DOHH2 (cell line): ENCODE measurements at regions not wholly inside any gene's neighbourhood (a gene's known extent, or its start where the extent isn't known, plus 50 kb on each side); places are given as distances from the start of the nearest gene placed in this dataset.

Source experiments
- H3F3A ChIP-seq: fragments of 200-600 bp; sonication (generic), shearing (Covaris generic); 2 replicates; pipeline ENCODE4 v1.6.0; 2016; ENCODE audit warnings: antibody characterized with exemption, mild to moderate bottlenecking; ENCODE audit not compliant: control insufficient read depth, insufficient read depth
- H3K27ac ChIP-seq: fragments of 200-600 bp; sonication (generic); 2 replicates; pipeline ENCODE4 v1.5.1; 2014; ENCODE audit warnings: low read depth, mild to moderate bottlenecking, low read length, moderate library complexity
- H3K27me3 ChIP-seq: fragments of 200-600 bp; sonication (generic); 2 replicates; pipeline ENCODE4 v1.6.1; 2014; ENCODE audit warnings: mild to moderate bottlenecking, low read length, mixed read lengths; ENCODE audit not compliant: control insufficient read depth
- H3K36me3 ChIP-seq: fragments of 200-600 bp; sonication (generic); 2 replicates; pipeline ENCODE4 v1.6.1; 2014; ENCODE audit warnings: mild to moderate bottlenecking, low read length, moderate library complexity, mixed read lengths; ENCODE audit not compliant: control insufficient read depth
- H3K4me1 ChIP-seq: fragments of 200-600 bp; sonication (generic); 2 replicates; pipeline ENCODE4 v1.6.1; 2014; ENCODE audit warnings: mild to moderate bottlenecking, low read length, mixed read lengths; ENCODE audit not compliant: control insufficient read depth
- H3K4me2 ChIP-seq: fragments of 200-600 bp; sonication (generic); 2 replicates; pipeline ENCODE4 v1.6.0; 2014; ENCODE audit warnings: mild to moderate bottlenecking, low read length, moderate library complexity
- H3K4me3 ChIP-seq: fragments of 200-600 bp; sonication (generic); 2 replicates; pipeline ENCODE4 v1.5.1; 2014; ENCODE audit warnings: mild to moderate bottlenecking, low read length, mixed read lengths
- H3K79me2 ChIP-seq: fragments of 200-600 bp; sonication (generic); 2 replicates; pipeline ENCODE4 v1.6.1; 2014; ENCODE audit warnings: mild to moderate bottlenecking, low read length, mixed read lengths; ENCODE audit not compliant: control insufficient read depth
- H3K9me2 ChIP-seq: fragments of 200-600 bp; sonication (generic); replicated peaks from 2 replicates; pipeline ENCODE4 v1.6.1; 2014; ENCODE audit warnings: mild to moderate bottlenecking, low read length, mixed read lengths; ENCODE audit not compliant: control insufficient read depth
- H3K9me3 ChIP-seq: fragments of 200-600 bp; sonication (generic); 2 replicates; pipeline ENCODE4 v1.6.1; 2014; ENCODE audit warnings: antibody characterized with exemption, low read length, mixed read lengths; ENCODE audit not compliant: control insufficient read depth, insufficient read depth
- H4K20me1 ChIP-seq: fragments of 200-600 bp; sonication (generic); 2 replicates; pipeline ENCODE4 v1.6.0; 2014; ENCODE audit warnings: low read depth, mild to moderate bottlenecking, antibody characterized with exemption, low read length, moderate library complexity; ENCODE audit not compliant: control insufficient read depth, insufficient read depth
- CTCF ChIP-seq: fragments of 200-600 bp; sonication (generic); IDR thresholded peaks from one replicate; pipeline ENCODE4 v1.5.1; 2014; ENCODE audit warnings: antibody characterized with exemption, mild to moderate bottlenecking, low read depth, low read length; ENCODE audit not compliant: poor library complexity, severe bottlenecking
- EZH2phosphoT487 ChIP-seq: fragments of 200-600 bp; sonication (generic); IDR thresholded peaks from 2 replicates; pipeline ENCODE4 v1.6.1; 2017; ENCODE audit warnings: borderline replicate concordance, mild to moderate bottlenecking, antibody characterized with exemption, low read length, moderate library complexity, mixed read lengths

DNA sequence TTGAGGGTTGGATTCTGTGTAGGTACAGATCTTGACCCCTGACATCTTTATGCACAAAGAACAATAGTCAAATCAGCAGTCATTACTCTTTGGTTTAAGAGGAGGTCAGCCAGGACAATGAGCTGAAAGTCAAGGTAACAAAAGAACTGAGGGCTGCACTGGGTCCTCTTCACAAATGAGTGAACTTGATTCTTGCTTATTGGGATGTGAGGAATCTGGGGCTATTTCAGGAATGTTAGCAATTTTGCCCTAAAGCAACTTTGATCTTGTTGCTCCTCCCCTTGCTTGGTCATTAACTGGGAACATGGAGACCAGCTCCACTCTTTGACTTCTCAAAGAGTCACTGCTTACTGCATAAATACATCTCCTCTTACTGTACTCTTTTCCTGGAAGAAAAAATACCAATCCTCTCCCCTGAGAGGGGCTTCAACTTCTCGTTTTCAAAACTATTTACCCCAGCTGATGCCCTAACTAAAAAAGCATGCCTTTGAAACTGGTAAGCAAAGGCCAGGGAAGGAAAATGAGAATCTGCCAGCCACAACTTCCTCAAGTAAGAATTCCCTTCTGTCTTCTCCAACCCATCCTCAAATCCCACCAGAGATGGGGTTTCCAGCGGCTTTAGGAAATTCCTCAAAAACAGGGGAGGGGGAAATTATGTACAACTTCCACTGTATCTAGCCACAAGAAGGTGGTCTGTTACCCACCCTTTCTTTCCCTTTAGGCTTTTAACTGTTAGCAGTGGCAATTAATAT is 368.3 kb downstream of the ENC1 start:
- H3F3A ChIP-seq, result no peaks in the 10 kb centered on the region
- H3K9me2 ChIP-seq, result no peaks in the 10 kb centered on the region
- no peaks in the 10 kb centered on the region for H3K9me3 ChIP-seq
- TF ChIP-seq CTCF, result no peak
- TF ChIP-seq EZH2phosphoT487, result no peak
- H3K36me3 ChIP-seq, result no peaks in the 10 kb centered on the region
- H3K4me2 ChIP-seq, result no peak overlapping the region
- H4K20me1 ChIP-seq, result no peaks in the 10 kb centered on the region
- no peak overlapping the region for H3K27ac ChIP-seq
- H3K4me3 ChIP-seq, result no peak overlapping the region
- no peaks in the 10 kb centered on the region; the same call in 1 of the 2 replicates for H3K27me3 ChIP-seq
- no peaks in the 10 kb centered on the region for H3K4me1 ChIP-seq
- H3K79me2 ChIP-seq, result no peaks in the 10 kb centered on the region

GRCh38 chr5:74268297-74268696 is 372.2 kb downstream of the ENC1 start:
- H3F3A ChIP-seq, result no peaks in the 10 kb centered on the region
- no peak overlapping the region for H3K4me2 ChIP-seq
- no peaks in the 10 kb centered on the region for H4K20me1 ChIP-seq
- H3K4me1 ChIP-seq, result no peaks in the 10 kb centered on the region
- no peaks in the 10 kb centered on the region for H3K9me2 ChIP-seq
- H3K27ac ChIP-seq, result no peak overlapping the region
- no peak for TF ChIP-seq CTCF
- no peak for TF ChIP-seq EZH2phosphoT487
- no peaks in the 10 kb centered on the region for H3K36me3 ChIP-seq
- no peak overlapping the region for H3K4me3 ChIP-seq
- no peaks in the 10 kb centered on the region; the same call in 1 of the 2 replicates for H3K27me3 ChIP-seq
- H3K79me2 ChIP-seq, result no peaks in the 10 kb centered on the region
- H3K9me3 ChIP-seq, result no peaks in the 10 kb centered on the region

- Histone ChIP-seq H3F3A (no peaks in the 10 kb centered on the region), H3K36me3 (no peaks in the 10 kb centered on the region), H3K4me1 (no peaks in the 10 kb centered on the region), H3K9me3 (no peaks in the 10 kb centered on the region), H3K79me2 (no peaks in the 10 kb centered on the region), H3K4me3 (no peak overlapping the region), H3K27me3 (no peaks in the 10 kb centered on the region; the same call in 1 of the 2 replicates), H3K27ac (no peak overlapping the region), H3K4me2 (no peak overlapping the region), H3K9me2 (no peaks in the 10 kb centered on the region), H4K20me1 (no peaks in the 10 kb centered on the region)
- TF ChIP-seq CTCF (no peak), EZH2phosphoT487 (no peak)
Observed at GRCh38 chr5:74266836-74267235, 373.7 kb downstream of the ENC1 start.
